GM10266 (cell line): ENCODE measurements at regions not wholly inside any gene's neighbourhood (a gene's known extent, or its start where the extent isn't known, plus 50 kb on each side); places are given as distances from the start of the nearest gene placed in this dataset.
"Not testable (repeated sequence)": the region's sequence is repeated elsewhere in the genome, so short reads cannot be mapped to it uniquely, and the experiment has no call there.

Experiments
- DNase-seq: peaks from one replicate; pipeline ENCODE4 v3.0.0; 2012; ENCODE audit errors: extremely low spot score
- TF ChIP-seq, protein P1 (sequence below): IDR thresholded peaks from 2 replicates; pipeline ENCODE4 v1.5.1; 2012; ENCODE audit warnings: mild to moderate bottlenecking, low read depth; ENCODE audit not compliant: control insufficient read depth, insufficient read depth; ENCODE audit errors: missing control alignments

- TF ChIP-seq, protein P1, sequence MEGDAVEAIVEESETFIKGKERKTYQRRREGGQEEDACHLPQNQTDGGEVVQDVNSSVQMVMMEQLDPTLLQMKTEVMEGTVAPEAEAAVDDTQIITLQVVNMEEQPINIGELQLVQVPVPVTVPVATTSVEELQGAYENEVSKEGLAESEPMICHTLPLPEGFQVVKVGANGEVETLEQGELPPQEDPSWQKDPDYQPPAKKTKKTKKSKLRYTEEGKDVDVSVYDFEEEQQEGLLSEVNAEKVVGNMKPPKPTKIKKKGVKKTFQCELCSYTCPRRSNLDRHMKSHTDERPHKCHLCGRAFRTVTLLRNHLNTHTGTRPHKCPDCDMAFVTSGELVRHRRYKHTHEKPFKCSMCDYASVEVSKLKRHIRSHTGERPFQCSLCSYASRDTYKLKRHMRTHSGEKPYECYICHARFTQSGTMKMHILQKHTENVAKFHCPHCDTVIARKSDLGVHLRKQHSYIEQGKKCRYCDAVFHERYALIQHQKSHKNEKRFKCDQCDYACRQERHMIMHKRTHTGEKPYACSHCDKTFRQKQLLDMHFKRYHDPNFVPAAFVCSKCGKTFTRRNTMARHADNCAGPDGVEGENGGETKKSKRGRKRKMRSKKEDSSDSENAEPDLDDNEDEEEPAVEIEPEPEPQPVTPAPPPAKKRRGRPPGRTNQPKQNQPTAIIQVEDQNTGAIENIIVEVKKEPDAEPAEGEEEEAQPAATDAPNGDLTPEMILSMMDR = no peak
- no peak for DNase-seq
Measured at GRCh38 chr5:136750224-136750862, 385.0 kb upstream of the TRPC7 start.

- TF ChIP-seq, protein P1 = no peak
Measured at GRCh38 chr5:136749016-136749415, 383.7 kb upstream of the TRPC7 start.

DNA sequence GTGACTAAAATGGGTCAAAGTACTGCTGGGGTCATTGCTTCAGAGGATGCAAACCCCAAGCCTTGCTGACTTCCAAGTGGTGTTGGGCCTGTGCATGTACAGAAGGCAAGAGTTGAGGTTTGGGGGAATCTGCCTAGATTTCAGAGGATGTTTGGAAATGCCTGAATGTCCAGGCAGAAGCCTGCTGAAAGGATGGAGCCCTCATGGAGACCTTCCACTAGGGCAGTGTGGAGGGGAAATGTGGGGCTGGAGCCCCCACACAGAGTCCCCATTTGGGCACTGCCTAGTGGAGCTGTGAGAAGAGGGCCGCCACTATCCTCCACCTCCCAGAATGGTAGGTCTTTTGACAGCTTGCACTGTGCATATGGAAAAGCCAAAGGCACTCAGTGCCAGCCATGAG, 377.7 kb upstream of the TRPC7 start:
- no peak for DNase-seq
- TF ChIP-seq, protein P1 = no peak

More at GRCh38 chr5:136749016-136749415, 383.7 kb upstream of the TRPC7 start:
- no peak for DNase-seq

GRCh38 chr5:136740228-136740627, 374.9 kb upstream of the TRPC7 start:
- TF ChIP-seq, protein P1 = no peak
- DNase-seq = no peak

- not testable (repeated sequence) for DNase-seq
Measured at GRCh38 chr5:136739271-136739670, 373.9 kb upstream of the TRPC7 start.

DNA sequence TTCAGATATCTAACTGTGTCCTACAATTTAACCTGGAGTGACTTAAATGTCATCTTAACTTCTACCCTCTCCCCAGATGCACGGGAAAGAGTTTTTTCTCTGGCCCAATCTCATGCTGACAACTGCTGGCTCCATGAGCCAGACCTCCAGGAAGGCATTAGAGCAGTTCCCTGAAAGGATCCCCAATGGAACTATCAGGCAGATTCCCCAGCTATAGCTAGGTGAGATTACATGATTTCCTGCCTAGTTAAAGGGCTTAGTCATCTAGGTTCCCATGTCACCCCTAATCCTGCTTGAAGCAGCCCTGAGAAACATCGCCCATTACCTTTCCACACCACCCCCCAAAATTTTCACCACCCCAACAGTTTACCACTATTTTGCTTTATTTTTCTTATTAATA, 373.5 kb upstream of the TRPC7 start:
- TF ChIP-seq, protein P1 = no peak
- no peak for DNase-seq

- no peak for DNase-seq
- TF ChIP-seq, protein P1 = no peak
Measured at GRCh38 chr5:136736021-136736420, 370.7 kb upstream of the TRPC7 start.

DNA sequence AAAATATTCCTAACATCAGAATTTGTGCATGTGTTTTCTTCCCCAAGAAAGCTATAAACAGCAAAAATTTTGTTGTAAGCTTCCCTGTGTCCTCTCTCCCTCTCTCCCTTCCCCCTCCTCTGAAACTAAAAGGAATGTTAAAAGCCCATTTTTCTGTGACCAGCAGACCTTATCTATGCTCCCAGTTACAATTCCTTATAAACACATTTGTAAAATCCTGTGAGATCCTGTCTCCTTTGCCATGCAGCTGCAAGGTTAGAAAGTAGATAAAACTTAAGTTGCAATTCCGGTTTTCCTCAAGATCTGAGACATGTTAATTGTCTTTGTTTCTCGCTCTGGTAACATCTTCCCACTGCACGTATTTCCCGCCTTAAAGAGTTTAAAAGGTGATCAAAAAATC, 370.3 kb upstream of the TRPC7 start:
- DNase-seq = not testable (repeated sequence)
